HEK293 (cell line): ENCODE measurements at regions not wholly inside any gene's neighbourhood (a gene's known extent, or its start where the extent isn't known, plus 50 kb on each side); places are given as distances from the start of the nearest gene placed in this dataset.

ENCODE experiments used
- CTCF ChIA-PET: fragments of 350-600 bp; formaldehyde crosslinking; extraction: SDS; loops from one replicate; lab custom pipeline; 2021; ENCODE audit warnings: antibody characterized with exemption; lab: Yijun Ruan, JAX
- POLR2A ChIA-PET: fragments of 300-600 bp; formaldehyde crosslinking; extraction: SDS; loops from one replicate; lab custom pipeline; 2020; ENCODE audit warnings: antibody characterized with exemption, inconsistent platforms; lab: Yijun Ruan, JAX
- H3K27ac ChIP-seq: fragments of 200-500 bp; sonication (Bioruptor generic); 2 replicates; pipeline ENCODE4 v1.5.1; 2014; ENCODE audit warnings: low read depth, low read length, control low read depth, inconsistent platforms; ENCODE audit errors: extremely low read depth
- H3K36me3 ChIP-seq, 2 experiments: fragments of 200-500 bp in 1 of 2; sonication (Bioruptor generic) in 1 of 2; 1 replicate in 1 of 2; 2 replicates in 1 of 2; pipeline ENCODE4 v1.5.1; 2014 to 2017; ENCODE audit warnings: inconsistent platforms in 2 of 2, low read length in 2 of 2; ENCODE audit not compliant: control insufficient read depth in 2 of 2, insufficient read depth in 1 of 2
- H3K4me1 ChIP-seq: fragments of 200-500 bp; sonication (Bioruptor generic); 2 replicates; pipeline ENCODE4 v1.5.1; 2014; ENCODE audit warnings: mild to moderate bottlenecking, low read length, inconsistent platforms; ENCODE audit not compliant: control insufficient read depth, insufficient read depth
- H3K4me3 ChIP-seq: 2 replicates; pipeline ENCODE4 v1.5.1; 2011; ENCODE audit warnings: low read depth, mild to moderate bottlenecking, control low read depth, low read length, moderate library complexity
- H3K9me3 ChIP-seq: fragments of 200-500 bp; sonication (Bioruptor generic); 2 replicates; pipeline ENCODE4 v1.5.1; 2014; ENCODE audit warnings: low read depth, low read length, inconsistent platforms; ENCODE audit not compliant: control insufficient read depth, insufficient read depth
- WT1 ChIP-seq: fragments of 450-650 bp; formaldehyde crosslinking; IDR thresholded peaks from 2 replicates; pipeline ENCODE4 v1.5.1; 2016; ENCODE audit warnings: missing biosample characterization, missing genetic modification characterization
- ZNF112 ChIP-seq: fragments of 450-650 bp; formaldehyde crosslinking; IDR thresholded peaks from 2 replicates; pipeline ENCODE4 v1.5.0; 2017; ENCODE audit warnings: missing biosample characterization, missing genetic modification characterization
- ZNF155 ChIP-seq: fragments of 450-650 bp; formaldehyde crosslinking; IDR thresholded peaks from 2 replicates; pipeline ENCODE4 v1.5.1; 2016; ENCODE audit warnings: missing biosample characterization, missing genetic modification characterization
- ZNF169 ChIP-seq: fragments of 450-650 bp; formaldehyde crosslinking; IDR thresholded peaks from 2 replicates; pipeline ENCODE4 v1.5.1; 2016; ENCODE audit warnings: missing biosample characterization, missing genetic modification characterization
- ZNF214 ChIP-seq: fragments of 450-650 bp; formaldehyde crosslinking; IDR thresholded peaks from 2 replicates; pipeline ENCODE4 v1.5.1; 2017; ENCODE audit warnings: missing biosample characterization, mild to moderate bottlenecking, missing genetic modification characterization, borderline replicate concordance
- ZNF514 ChIP-seq: fragments of 450-650 bp; formaldehyde crosslinking; IDR thresholded peaks from 2 replicates; pipeline ENCODE4 v1.5.1; 2016; ENCODE audit warnings: missing biosample characterization, missing genetic modification characterization
- ZNF558 ChIP-seq: fragments of 450-650 bp; formaldehyde crosslinking; IDR thresholded peaks from 2 replicates; pipeline ENCODE4 v1.5.1; 2016; ENCODE audit warnings: missing biosample characterization, missing genetic modification characterization
- ZNF621 ChIP-seq: fragments of 450-650 bp; formaldehyde crosslinking; IDR thresholded peaks from 2 replicates; pipeline ENCODE4 v1.5.1; 2017; ENCODE audit warnings: missing biosample characterization, missing genetic modification characterization
- ZNF670 ChIP-seq: fragments of 450-650 bp; formaldehyde crosslinking; IDR thresholded peaks from 2 replicates; pipeline ENCODE4 v1.5.1; 2016; ENCODE audit warnings: missing biosample characterization, missing genetic modification characterization, low read depth
- ZNF792 ChIP-seq: fragments of 450-650 bp; formaldehyde crosslinking; IDR thresholded peaks from 2 replicates; pipeline ENCODE4 v1.5.1; 2016; ENCODE audit warnings: missing biosample characterization, missing genetic modification characterization
- ZNF830 ChIP-seq: fragments of 450-650 bp; IDR thresholded peaks from 2 replicates; pipeline ENCODE4 v1.5.0; 2018; ENCODE audit warnings: missing biosample characterization, missing genetic modification characterization, low read depth, mild to moderate bottlenecking, moderate library complexity
- ZSCAN23 ChIP-seq: fragments of 450-650 bp; formaldehyde crosslinking; IDR thresholded peaks from 2 replicates; pipeline ENCODE4 v1.5.1; 2016; ENCODE audit warnings: missing biosample characterization, missing genetic modification characterization
- TF ChIP-seq, protein P1 (sequence below): fragments of 450-650 bp; IDR thresholded peaks from 2 replicates; pipeline ENCODE4 v1.5.1; 2018; ENCODE audit warnings: missing biosample characterization, missing genetic modification characterization
- TF ChIP-seq, protein P2 (sequence below): fragments of 450-650 bp; formaldehyde crosslinking; IDR thresholded peaks from 2 replicates; pipeline ENCODE4 v1.5.1; 2016; ENCODE audit warnings: missing biosample characterization, missing genetic modification characterization, low read depth
- TF ChIP-seq, protein P3 (sequence below): fragments of 450-650 bp; formaldehyde crosslinking; conservative IDR thresholded peaks from 2 replicates; pipeline ENCODE4 v1.5.1; 2016; ENCODE audit warnings: low read depth, missing biosample characterization, missing genetic modification characterization
- TF ChIP-seq, protein P4 (sequence below): fragments of 450-650 bp; formaldehyde crosslinking; IDR thresholded peaks from 2 replicates; pipeline ENCODE4; 2016; ENCODE audit warnings: missing biosample characterization, missing genetic modification characterization
- TF ChIP-seq, protein P5 (sequence below): fragments of 450-650 bp; formaldehyde crosslinking; IDR thresholded peaks from 2 replicates; pipeline ENCODE4 v1.5.1; 2016; ENCODE audit warnings: missing biosample characterization, missing genetic modification characterization, borderline replicate concordance

DNA sequence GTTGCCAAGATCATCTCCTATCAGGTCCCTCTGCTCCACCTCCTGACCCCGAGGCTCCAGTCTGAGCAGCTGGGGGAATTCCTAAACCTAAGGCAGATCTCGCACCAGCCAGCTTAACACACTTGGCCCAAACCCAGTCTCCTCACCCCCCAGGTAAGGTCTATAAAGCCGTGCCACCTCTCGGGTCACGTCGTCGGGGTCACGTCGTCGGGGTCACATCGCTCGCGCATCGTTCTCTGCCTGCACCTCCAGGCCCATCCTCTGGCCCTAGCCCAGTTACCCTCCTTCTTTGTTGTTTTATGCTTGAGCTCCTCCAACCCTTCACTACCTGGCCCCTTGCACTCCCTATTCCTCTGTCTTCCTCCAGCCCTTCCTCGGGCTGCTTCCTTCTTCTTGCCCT lies 77.2 kb downstream of the CTSL start (continued):
- TF ChIP-seq ZNF792 (tag by site-specific recombination), result no peak
- no peak for TF ChIP-seq ZNF621 (tag by site-specific recombination)
- no peak for TF ChIP-seq ZNF670 (tag by site-specific recombination)
- TF ChIP-seq, protein P1, sequence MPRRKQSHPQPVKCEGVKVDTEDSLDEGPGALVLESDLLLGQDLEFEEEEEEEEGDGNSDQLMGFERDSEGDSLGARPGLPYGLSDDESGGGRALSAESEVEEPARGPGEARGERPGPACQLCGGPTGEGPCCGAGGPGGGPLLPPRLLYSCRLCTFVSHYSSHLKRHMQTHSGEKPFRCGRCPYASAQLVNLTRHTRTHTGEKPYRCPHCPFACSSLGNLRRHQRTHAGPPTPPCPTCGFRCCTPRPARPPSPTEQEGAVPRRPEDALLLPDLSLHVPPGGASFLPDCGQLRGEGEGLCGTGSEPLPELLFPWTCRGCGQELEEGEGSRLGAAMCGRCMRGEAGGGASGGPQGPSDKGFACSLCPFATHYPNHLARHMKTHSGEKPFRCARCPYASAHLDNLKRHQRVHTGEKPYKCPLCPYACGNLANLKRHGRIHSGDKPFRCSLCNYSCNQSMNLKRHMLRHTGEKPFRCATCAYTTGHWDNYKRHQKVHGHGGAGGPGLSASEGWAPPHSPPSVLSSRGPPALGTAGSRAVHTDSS (tag by site-specific recombination), result no peak
- TF ChIP-seq ZNF169 (tag by site-specific recombination), result no peak
- TF ChIP-seq ZNF830 (tag by site-specific recombination), result no peak

DNA sequence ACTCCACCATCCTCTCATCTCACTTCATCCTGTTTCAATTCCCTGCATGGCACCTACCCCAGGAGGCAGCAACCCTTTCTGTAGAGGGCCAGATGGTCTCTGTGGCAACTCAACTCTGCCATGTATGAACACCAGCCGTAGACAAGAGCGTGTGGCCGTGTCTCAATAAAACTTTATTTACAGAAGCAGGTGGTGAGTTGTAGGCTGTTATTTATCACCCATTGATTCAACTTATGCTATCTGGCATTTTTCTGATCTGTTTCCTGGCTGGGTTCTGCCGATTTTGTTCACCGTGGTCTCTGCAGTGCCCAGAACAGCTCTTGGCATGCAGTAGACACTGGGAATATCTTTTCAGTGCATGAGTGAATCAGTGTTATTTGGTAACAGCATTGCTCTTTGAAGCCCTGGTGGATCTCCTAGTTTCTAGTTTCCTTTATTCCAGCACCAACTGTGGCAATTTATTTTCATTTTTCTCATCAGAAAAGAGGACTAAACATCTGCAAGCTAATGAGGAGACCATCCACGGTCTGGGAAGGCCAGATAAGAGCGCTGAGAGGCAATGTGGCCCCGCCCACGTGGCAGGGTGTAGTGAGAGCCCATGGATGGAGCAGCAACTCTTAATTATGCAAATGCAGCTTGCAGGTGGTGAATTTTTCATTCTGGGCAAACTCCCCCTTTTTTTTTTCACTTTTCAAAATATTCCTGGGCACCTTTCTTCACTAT lies 77.9 kb downstream of the CTSL start:
- CTCF ChIA-PET, result no interaction called here
- POLR2A ChIA-PET, result no interaction called here
- TF ChIP-seq ZNF112 (tag by site-specific recombination), result no peak
- TF ChIP-seq ZNF514, result no peak
- no peak for TF ChIP-seq ZNF214
- TF ChIP-seq, protein P2, sequence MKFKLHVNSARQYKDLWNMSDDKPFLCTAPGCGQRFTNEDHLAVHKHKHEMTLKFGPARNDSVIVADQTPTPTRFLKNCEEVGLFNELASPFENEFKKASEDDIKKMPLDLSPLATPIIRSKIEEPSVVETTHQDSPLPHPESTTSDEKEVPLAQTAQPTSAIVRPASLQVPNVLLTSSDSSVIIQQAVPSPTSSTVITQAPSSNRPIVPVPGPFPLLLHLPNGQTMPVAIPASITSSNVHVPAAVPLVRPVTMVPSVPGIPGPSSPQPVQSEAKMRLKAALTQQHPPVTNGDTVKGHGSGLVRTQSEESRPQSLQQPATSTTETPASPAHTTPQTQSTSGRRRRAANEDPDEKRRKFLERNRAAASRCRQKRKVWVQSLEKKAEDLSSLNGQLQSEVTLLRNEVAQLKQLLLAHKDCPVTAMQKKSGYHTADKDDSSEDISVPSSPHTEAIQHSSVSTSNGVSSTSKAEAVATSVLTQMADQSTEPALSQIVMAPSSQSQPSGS (tag by site-specific recombination), result no peak
- TF ChIP-seq ZNF558, result no peak
- TF ChIP-seq, protein P3, sequence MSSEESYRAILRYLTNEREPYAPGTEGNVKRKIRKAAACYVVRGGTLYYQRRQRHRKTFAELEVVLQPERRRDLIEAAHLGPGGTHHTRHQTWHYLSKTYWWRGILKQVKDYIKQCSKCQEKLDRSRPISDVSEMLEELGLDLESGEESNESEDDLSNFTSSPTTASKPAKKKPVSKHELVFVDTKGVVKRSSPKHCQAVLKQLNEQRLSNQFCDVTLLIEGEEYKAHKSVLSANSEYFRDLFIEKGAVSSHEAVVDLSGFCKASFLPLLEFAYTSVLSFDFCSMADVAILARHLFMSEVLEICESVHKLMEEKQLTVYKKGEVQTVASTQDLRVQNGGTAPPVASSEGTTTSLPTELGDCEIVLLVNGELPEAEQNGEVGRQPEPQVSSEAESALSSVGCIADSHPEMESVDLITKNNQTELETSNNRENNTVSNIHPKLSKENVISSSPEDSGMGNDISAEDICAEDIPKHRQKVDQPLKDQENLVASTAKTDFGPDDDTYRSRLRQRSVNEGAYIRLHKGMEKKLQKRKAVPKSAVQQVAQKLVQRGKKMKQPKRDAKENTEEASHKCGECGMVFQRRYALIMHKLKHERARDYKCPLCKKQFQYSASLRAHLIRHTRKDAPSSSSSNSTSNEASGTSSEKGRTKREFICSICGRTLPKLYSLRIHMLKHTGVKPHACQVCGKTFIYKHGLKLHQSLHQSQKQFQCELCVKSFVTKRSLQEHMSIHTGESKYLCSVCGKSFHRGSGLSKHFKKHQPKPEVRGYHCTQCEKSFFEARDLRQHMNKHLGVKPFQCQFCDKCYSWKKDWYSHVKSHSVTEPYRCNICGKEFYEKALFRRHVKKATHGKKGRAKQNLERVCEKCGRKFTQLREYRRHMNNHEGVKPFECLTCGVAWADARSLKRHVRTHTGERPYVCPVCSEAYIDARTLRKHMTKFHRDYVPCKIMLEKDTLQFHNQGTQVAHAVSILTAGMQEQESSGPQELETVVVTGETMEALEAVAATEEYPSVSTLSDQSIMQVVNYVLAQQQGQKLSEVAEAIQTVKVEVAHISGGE (tag by site-specific recombination), result no peak
- TF ChIP-seq ZNF155, result no peak
- TF ChIP-seq, protein P4, sequence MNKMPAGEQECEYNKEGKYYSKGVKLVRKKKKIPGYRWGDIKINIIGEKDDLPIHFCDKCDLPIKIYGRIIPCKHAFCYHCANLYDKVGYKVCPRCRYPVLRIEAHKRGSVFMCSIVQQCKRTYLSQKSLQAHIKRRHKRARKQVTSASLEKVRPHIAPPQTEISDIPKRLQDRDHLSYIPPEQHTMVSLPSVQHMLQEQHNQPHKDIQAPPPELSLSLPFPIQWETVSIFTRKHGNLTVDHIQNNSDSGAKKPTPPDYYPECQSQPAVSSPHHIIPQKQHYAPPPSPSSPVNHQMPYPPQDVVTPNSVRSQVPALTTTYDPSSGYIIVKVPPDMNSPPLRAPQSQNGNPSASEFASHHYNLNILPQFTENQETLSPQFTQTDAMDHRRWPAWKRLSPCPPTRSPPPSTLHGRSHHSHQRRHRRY (tag by site-specific recombination), result no peak
- no peak for TF ChIP-seq WT1 (tag by site-specific recombination)
- TF ChIP-seq, protein P5, sequence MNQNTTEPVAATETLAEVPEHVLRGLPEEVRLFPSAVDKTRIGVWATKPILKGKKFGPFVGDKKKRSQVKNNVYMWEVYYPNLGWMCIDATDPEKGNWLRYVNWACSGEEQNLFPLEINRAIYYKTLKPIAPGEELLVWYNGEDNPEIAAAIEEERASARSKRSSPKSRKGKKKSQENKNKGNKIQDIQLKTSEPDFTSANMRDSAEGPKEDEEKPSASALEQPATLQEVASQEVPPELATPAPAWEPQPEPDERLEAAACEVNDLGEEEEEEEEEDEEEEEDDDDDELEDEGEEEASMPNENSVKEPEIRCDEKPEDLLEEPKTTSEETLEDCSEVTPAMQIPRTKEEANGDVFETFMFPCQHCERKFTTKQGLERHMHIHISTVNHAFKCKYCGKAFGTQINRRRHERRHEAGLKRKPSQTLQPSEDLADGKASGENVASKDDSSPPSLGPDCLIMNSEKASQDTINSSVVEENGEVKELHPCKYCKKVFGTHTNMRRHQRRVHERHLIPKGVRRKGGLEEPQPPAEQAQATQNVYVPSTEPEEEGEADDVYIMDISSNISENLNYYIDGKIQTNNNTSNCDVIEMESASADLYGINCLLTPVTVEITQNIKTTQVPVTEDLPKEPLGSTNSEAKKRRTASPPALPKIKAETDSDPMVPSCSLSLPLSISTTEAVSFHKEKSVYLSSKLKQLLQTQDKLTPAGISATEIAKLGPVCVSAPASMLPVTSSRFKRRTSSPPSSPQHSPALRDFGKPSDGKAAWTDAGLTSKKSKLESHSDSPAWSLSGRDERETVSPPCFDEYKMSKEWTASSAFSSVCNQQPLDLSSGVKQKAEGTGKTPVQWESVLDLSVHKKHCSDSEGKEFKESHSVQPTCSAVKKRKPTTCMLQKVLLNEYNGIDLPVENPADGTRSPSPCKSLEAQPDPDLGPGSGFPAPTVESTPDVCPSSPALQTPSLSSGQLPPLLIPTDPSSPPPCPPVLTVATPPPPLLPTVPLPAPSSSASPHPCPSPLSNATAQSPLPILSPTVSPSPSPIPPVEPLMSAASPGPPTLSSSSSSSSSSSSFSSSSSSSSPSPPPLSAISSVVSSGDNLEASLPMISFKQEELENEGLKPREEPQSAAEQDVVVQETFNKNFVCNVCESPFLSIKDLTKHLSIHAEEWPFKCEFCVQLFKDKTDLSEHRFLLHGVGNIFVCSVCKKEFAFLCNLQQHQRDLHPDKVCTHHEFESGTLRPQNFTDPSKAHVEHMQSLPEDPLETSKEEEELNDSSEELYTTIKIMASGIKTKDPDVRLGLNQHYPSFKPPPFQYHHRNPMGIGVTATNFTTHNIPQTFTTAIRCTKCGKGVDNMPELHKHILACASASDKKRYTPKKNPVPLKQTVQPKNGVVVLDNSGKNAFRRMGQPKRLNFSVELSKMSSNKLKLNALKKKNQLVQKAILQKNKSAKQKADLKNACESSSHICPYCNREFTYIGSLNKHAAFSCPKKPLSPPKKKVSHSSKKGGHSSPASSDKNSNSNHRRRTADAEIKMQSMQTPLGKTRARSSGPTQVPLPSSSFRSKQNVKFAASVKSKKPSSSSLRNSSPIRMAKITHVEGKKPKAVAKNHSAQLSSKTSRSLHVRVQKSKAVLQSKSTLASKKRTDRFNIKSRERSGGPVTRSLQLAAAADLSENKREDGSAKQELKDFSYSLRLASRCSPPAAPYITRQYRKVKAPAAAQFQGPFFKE (tag by site-specific recombination), result no peak
- TF ChIP-seq ZSCAN23 (tag by site-specific recombination), result no peak

More for the DNA sequence above, 77.9 kb downstream of the CTSL start:
- no peaks in the 10 kb centered on the region for H3K4me1 ChIP-seq
- no peak overlapping the region for H3K4me3 ChIP-seq
- no peaks in the 10 kb centered on the region for H3K9me3 ChIP-seq
- H3K27ac ChIP-seq, result no peak overlapping the region
- no peaks in the 10 kb centered on the region for H3K36me3 ChIP-seq
